ENCODE measurements at regions not wholly inside any gene's neighbourhood (a gene's known extent, or its start where the extent isn't known, plus 50 kb on each side); places are given as distances from the start of the nearest gene placed in this dataset.

- DNase-seq (ENCODE audit: low read depth, low spot score) = no peak
- no TSS peak for BruUV-seq (replicated peaks)
- Histone ChIP-seq H3K9ac (ENCODE audit: low read length) (no peak overlapping the region), H3K4me3 (replicated peaks in 1 of 2; ENCODE audit: low read depth in 1 of 2, low read length in 2 of 2) (no peak overlapping the region), H3K4me2 (ENCODE audit: low read length) (no peak overlapping the region), H3K9me3 (ENCODE audit: control insufficient read depth in 1 of 2, insufficient read depth in 1 of 2, low read depth in 1 of 2, low read length in 2 of 2) (no peaks in the 10 kb centered on the region), H3K4me1 (ENCODE audit: control insufficient read depth in 1 of 2, insufficient read depth in 2 of 2, low read length in 2 of 2) (no peaks in the 10 kb centered on the region), H3K36me3 (ENCODE audit: control insufficient read depth in 1 of 2, insufficient read depth in 2 of 2, low read length in 2 of 2) (no peaks in the 10 kb centered on the region), H3K27me3 (ENCODE audit: insufficient read depth, low read length) (no peaks in the 10 kb centered on the region), H4K20me1 (ENCODE audit: insufficient read depth) (no peaks in the 10 kb centered on the region), H3K27ac (ENCODE audit: low read depth, low read length) (no peak overlapping the region), H3K79me2 (ENCODE audit: insufficient read depth, low read length) (no peaks in the 10 kb centered on the region), H3K9me2 (ENCODE audit: insufficient read depth) (no peaks in the 10 kb centered on the region), H2AFZ (ENCODE audit: low read depth, low read length, poor library complexity, severe bottlenecking) (no peak overlapping the region)
- no peak for ATAC-seq
- ChIA-PET CTCF (no interaction called here), POLR2A (no interaction called here), RAD21 (ENCODE audit: low non-redundant PET in 1 of 2, low total read pairs in 2 of 2, uncharacterized antibody in 2 of 2, unreplicated experiment in 2 of 2) (no interaction called here)
- intact Hi-C loops (cut with micrococcal nuclease) = no loop called here
- TF ChIP-seq YY1 (IDR thresholded peaks at IDR 0.05; ENCODE audit: extremely low read depth, insufficient replicate concordance, low read depth, low read length) (no peak), MAX (IDR thresholded peaks at IDR 0.05) (no peak), EGR1 (IDR thresholded peaks at IDR 0.05; ENCODE audit: low read depth) (no peak), FOSL1 (IDR thresholded peaks at IDR 0.05; ENCODE audit: low read depth) (no peak), JUND (IDR thresholded peaks at IDR 0.05) (no peak), ZFX (IDR thresholded peaks at IDR 0.05) (no peak), TCF7L2 (IDR thresholded peaks at IDR 0.05; ENCODE audit: borderline replicate concordance, extremely low read depth, insufficient read depth, insufficient read length) (no peak), POLR2A (IDR thresholded peaks at IDR 0.05; ENCODE audit: borderline replicate concordance, extremely low read depth, insufficient read depth, insufficient read length) (no peak), SIN3A (IDR thresholded peaks at IDR 0.05; ENCODE audit: low read depth) (no peak), REST (IDR thresholded peaks at IDR 0.05; ENCODE audit: low read depth) (no peak), EZH2 (IDR thresholded peaks at IDR 0.05) (no peak)
These were observed 88.9 kb upstream of the WAC start for GRCh38 chr10:28444031-28444430.
